H4 (cell line): ENCODE measurements at regions not wholly inside any gene's neighbourhood (a gene's known extent, or its start where the extent isn't known, plus 50 kb on each side); places are given as distances from the start of the nearest gene placed in this dataset.

Experiments
- DNase-seq: peaks from one replicate; pipeline ENCODE4 v3.0.0-alpha.2; 2015; ENCODE audit warnings: low spot score

DNA sequence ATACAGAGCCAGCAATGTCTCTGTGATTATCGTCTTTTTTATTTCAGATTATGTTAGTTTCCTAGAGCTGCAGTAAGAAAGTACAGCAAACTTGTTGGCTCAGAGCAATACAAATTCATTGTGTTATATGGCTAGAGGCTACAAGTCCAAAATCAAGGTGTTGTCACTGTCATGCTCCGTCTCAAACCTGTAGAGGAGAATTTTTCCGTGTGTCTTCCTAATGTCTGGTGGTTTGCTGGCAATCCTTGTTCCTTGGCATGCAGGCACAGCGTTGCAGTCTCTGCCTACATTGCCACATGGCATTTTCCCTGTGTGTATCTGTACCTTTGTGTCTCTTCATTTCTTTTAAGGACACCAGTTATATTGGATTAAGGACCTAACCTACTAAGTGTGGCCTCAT, 244.4 kb downstream of the LRRIQ3 start:
- no peak for DNase-seq

DNA sequence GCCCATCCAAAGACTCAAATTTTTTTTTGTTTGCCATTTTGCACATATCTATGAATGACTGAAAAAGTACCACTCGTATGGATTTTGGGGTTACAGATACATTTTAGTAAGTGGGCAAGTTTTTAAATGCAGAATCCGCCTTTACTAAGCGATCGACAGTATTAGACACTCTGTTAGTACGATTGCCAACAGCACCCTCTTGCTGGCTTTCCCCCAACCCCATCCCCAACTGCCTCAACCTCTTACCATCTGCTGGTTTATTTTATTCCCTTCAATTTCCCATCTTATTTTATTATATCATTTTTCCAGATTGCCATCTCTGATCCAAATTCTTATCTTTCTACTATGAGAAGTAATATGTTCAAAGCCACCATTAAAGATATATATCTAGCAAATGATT, 244.8 kb downstream of the LRRIQ3 start:
- no peak for DNase-seq

DNA sequence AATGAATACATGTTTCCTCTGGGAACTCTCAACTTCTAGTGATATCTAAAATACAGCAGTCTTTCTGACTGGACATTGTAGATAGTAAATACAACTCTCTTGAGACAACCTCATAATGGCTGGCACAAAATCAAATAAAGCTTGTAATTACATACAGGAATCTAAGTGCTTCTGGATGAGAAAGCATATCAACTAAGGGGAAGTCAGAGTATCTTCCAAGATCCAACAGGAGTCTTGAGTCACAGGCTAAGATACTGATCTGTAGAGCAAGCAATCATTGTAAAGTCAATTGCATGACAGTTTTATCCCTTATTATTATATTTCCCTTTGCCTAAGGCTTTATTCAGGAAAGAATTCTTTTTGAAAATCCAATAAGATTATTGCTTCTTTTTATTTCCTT, 249.9 kb downstream of the LRRIQ3 start:
- DNase-seq = no peak

DNA sequence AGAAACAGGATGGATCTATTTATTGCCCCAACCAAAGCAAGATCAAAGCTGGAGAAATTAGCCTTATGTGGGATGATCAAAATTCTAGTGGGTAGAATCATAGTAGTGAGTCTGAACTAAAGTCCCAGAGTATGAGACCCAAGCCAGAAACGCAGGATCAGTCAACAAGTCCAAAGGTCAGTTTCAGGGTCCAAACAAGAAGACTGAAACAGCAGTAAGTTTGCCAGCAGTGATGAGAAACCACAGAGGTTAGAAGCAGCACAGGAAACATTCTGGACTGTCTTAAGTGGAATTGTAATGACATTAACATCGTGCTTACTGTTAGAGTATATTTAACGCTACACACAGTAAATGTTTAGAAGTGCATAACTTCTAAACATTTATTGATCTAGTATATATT, 251.0 kb downstream of the LRRIQ3 start:
- no peak for DNase-seq

DNA sequence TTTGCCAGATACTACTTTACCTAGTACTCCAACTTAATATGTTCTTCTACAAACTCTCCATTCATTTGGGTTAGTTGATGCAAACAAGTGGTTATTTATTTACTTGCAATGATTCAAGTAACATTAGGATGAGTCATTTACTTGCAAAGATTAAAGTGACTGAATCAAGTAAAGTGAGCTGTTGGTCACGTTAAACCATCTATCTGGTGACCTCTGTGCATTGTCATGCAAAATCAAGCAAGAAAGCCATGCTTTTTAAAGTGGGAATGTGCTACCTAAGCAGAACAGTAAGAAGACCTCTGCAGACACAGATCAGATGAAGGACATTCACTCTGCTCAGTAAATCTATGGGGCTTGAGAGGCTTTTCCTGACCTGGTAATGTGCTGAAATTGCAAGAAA, 254.7 kb downstream of the LRRIQ3 start:
- peak; percentile 20 for DNase-seq

DNA sequence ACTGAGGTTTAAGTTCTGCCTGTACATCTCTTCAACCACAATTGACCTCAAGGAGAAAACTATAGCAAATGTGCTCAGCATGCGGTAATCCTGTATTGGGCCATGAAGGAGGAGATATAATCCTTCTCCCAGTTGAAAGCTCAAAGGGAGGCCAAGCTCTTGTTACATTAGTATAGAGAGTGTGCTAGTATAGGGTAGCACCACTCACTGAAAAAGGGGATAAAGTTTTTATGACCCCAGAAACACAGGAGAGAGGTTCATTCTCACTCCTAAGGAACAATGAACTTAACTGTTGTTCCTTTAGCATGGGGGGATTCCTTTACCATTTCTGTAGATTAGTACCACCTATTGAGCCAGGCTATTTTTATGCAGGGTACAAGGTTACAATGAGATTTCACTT, 267.7 kb downstream of the LRRIQ3 start:
- DNase-seq = no peak

DNA sequence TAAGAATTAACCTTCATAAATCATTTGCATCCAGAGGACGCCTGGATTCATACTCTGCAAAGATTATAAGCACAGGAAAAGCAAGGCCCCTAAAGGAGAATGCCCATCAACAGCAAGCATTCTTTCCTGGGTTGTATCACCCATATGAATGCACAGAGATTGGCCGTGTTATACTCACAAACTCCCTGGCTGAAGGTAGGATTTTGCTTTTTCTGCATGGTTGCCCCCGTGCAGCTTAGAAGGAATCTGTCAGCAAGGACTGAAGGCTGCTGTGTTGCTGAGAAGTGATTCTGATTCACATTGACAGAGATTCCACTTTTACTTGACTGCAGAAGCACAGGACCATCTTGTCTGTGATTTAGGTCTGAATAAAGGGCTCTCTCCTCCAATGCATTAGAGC, 283.0 kb downstream of the LRRIQ3 start:
- no peak for DNase-seq

DNA sequence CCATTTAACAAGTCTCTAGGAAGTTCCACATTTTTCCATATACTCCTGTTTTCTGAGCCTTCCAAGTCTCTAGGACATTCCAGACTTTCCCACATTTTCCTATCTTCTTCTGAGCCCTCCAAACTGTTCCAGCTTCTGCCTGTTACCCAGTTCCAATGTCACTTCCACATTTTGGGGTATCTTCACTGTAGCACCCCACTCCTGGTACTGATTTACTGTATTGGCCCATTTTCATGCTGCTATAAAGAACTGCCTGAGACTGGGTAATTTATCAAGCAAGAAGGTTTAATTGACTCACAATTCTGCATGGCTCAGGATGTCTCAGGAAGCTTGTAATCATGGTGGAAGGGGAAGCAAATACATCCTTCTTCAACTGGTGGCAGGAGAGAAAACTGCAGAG, 285.0 kb downstream of the LRRIQ3 start:
- DNase-seq = no peak

DNA sequence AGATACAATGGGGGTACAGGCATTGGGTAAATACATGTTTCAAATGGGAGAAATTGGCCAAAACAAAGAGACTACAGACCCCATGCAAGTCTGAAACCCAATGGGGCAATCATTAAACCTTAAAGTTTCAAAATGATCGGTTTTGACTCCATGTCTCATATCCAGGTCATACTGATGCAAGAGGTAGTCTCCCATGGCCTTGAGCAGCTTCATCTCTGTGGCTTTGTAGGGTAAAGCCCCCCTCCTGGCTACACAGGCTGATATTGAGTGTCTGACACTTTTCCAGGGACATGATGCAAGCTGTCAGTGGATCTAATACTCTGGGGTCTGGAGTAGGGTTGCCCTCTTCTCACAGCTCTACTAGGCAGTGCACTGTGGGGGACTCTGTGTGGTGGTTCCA, 286.1 kb downstream of the LRRIQ3 start:
- DNase-seq = no peak

DNA sequence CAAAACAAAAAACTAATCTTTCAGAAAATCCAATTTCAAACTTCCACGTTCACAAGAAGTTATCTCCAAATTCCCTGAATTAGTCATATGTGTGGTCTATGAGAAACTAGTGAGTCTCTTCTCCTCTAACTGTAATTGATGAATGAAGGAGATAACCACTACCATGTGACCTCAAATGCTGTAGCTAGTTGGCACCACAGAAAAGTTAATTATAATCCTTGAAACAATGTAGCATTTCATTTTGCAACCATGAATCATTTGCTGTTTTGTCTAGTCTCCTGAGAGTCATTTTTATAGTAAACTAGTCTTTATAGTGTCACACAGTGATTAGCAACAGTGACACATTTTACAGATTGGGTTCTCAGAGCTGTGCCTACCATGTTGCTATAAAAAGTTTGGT, 287.5 kb downstream of the LRRIQ3 start:
- DNase-seq = no peak

DNA sequence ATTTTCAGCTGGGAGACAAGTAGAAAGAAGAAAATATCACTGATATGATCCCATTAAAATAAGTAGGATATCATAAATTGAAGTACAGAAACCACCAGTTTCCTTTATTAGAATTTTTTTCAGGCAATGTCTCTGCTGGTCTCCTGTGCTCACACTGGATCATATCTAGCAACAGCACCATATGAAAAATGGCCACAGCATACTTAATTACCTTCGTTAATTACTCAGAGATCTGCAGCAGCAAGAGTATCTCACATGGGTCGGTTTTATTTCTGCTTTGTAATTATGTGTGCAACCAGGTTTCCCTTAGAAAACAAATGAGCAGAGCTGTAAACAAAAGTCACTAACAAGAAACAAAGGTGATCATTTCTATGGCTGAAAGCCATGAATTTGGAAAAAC, 287.9 kb downstream of the LRRIQ3 start:
- DNase-seq = no peak

DNA sequence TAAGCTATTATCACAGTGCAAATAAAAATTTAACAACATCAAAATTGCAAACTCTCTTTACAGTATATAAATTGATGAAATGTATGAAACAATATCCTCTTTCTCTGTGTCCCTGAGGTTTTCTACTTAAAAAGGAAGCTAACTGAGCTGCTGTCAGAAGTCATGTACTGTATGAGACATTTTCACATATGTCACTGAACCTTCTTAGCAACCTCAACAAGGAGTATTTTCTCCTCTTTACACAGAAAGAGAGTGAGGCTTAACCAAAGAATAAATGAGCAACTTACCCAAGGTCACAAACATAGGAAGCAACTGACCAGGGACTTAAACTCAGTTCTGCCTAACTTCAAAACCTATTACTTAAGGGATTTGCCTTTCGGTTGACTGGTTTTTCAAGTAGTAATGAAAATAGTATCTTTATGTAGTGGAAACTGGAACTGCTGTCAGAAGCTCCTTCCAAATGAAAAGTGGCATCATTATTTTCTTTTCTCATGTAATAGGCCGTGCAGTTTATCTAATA, 288.9 kb downstream of the LRRIQ3 start:
- DNase-seq = no peak

DNA sequence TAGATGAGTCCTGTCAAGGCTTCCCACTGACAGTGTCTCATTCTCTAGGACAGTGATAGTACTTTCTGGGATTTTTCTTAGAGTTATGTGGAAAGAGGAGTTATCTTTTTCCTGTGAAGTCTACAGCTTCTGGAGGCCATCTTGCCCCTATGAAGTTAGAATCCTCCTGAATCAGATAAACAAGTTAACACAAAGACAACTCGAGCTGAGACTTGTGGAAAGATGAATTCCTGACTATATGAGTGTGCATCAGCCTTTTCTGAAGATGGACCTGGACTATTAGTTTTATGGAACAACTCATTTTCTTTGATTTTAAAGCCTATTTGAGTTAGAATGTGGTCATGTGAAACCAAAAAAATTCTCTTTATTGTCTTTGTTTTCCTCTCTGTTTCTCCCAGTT, 290.9 kb downstream of the LRRIQ3 start:
- no peak for DNase-seq

DNA sequence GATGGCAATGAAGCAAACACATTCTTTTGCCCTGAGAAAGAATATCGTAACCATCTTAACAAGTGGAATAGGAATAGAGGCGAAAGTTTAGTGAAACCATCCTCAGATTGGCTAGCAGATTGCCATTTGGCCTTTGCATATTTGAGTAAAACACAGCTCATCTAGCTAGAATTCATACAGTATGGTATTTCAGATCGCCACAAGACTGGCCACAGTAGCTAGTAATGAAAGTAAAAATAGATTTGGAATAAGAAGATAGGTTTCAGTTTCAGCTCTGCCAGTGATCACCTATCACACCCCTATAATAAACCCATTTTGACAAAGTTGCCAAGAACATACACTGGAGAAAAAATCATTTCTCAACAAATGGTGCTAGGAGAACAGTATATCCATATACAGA, 294.9 kb downstream of the LRRIQ3 start:
- no peak for DNase-seq

DNA sequence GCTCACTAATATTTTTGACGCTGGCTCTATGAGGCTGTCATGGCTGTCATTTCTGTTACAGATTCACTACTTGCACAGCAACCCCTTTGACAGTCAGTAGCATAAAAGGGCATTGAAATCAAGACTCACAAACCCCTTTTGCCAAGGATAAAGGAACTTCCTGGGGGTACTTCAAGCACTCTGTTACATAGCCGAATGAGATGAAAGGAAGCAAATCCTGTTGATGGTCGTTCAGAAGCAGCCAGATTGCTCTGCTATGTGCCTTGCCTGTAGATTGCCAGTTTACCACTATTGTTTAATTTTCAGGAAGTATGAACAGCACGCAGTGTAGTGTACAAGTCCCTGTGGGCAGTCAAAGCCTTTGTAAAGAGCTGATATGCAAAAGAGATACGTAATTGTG, 296.2 kb downstream of the LRRIQ3 start:
- DNase-seq = no peak

DNA sequence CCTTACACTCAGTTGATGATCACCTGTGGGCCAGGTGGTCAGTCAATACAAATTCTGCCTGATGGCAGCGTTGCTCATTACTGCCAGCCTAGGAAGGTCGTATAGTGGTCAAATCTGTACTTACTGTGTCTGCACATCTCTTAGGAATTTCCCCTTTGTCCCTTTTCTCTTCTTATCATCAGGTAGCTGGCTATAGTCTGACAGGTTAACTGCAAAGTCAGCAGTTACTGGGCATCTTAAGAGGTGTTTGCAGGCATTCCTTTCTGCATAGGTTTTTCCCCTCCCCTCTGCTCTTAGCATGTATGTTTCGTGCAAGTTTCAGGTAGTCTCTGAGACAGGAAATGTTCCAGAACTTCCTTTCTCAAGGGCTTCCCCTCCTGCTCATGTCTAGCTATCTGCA, 298.7 kb downstream of the LRRIQ3 start:
- no peak for DNase-seq

DNA sequence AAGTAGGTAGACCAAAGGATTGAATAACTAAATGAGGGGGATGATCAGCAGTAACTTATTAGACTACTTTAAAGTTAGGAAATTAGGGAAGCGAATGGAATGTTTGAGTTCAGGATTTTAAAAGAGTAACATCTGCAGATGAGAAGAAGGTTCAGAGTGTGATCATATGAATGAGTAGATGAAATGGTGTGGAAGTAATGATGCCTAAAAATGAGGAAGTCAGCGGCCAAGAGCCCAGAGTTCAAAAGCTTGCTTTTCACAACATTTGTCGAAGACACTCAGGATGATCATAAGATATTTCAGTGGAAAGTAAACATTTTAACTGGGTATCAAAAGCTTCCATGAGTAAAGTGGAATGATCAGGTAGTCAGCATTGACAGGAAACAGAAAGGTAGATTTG, 299.4 kb downstream of the LRRIQ3 start:
- no peak for DNase-seq

DNA sequence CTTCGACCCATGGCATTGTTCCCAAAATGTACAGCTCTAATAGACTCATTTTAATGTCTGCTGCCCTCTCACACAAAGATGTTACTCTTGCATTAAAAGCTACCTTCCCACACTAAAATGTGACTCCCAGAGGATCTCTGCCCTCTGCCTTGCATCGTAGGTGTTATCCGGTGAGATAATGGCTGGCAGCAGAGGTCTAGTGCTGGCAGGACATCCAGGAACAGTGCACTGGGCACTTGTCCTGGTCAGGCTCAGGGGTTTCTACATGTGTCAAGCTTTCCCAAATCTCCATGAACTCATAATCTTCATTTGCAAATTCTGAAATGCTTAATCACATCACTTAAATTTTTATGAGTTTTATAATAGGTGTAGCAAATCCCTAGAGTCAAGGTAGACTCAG, 310.6 kb downstream of the LRRIQ3 start:
- DNase-seq = no peak

DNA sequence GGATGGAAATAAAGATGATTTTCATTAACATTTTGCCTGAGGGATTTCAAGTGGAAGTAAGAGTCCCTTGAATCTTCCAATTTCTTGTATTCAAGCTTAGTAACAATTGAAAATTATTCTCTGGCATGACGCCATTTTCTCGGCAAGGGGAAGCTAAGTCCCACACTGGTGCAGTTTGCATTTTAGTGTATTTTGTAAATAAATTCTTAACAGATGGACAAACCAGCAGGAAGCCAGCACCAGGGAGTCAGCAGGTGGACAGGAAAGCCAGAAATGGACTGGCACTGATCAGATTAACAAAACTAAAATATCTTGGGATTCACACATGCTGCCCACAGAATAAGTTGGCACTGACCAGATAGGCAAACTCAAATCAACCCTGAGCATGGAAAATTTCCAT, 311.3 kb downstream of the LRRIQ3 start:
- DNase-seq = no peak

DNA sequence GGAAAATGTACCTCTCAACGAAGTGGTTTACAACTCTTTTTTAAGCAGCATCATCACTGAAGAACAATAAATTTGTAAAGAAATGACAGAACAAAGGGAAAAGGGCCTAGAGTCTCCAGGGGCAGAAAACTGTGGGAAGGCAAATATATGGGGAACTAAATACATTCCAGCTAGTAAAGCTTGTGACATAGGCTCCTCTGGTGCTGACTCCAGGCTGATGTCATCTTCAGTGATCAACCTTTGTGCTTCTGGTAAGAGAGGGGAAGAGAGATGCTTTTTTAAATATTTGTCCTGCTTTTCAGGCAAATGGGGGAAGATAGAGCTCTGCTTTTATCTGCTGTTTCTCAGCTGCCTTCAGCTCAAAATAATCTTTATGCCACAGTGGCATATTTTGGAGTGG, 323.2 kb downstream of the LRRIQ3 start:
- DNase-seq = no peak

DNA sequence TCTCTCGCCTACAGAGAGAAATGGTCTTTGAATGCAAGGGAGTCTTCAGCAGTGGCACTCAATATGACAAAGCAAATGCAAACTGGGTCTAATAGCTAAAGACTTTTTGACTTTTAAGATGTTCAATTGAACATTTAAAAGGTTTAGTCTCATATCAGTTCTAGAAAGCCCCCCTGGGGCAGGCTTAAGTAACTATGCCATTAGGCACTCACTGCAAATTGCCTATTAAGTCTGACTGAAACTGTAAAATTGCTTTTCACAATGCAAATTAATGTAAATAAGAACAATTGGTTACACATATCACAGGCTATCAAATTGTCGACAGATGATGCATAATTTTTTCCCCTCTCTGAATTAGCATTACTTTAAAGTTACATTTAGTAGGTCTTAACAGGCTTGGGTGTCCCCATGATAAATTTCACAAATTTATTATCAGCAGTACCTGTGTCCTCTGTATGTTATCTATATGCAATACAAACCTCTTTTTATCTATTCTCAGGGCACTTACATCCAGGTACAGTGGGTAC, 329.1 kb downstream of the LRRIQ3 start:
- DNase-seq = no peak

DNA sequence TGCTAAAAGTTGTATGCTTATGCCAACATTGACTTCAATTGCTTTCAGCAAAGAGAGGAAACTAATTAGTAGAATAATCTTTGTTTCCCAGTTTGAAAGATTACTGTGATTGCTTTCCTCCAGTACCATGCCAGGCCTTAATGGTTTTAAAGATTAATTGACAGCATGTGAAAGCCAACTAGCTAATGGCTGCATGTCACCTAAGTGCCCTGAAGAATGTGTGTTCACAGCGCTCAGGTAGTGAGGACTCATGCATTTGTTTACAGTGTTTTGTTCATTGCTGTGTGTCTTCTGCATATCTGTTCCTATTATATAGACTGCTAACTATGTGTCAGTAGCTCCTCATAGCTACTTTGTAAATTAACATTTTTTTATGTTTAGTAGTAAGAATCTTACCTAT, 335.6 kb downstream of the LRRIQ3 start:
- no peak for DNase-seq

DNA sequence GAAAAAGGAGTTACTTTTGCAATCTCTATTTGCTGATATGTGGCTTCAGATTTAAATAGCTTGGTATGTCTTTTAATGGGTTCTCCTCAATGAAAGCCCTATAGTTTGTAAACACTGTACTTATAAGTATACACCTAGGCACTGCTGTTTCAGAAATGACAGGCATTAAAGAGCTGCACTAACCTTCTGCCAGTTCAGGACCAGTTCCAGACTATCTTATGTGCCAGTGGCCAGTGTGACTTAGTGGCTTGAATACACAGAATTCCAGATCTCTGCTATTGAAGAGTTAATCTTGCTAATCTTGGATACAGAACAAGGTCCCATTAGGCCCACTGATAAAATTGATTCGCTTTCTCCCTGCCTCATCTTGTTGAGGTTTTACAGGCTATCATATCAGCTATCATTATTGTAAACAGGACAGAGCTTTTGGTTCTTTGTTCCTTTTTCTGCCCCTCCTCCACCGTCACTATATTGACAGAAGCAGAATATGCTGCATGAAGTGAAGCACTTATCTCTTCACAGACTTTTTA, 337.5 kb downstream of the LRRIQ3 start:
- no peak for DNase-seq

DNA sequence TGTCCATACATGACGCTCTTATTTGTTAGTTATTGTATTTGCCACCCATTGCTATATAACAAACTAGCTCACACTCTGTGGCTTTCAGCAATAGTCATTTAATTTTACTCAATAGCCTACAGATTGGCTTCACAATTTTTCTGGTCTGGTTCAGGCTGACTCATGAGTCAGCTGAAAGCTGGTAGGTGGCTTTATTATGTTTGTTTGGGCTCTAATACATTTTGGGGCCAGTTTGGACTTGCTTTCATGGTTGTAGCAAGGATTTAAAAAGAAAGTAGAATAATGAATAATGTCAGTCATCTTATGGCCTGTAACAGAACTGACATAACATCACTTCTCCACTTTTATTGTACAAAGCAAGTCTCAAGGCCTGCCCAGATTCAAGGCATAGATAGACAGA, 338.7 kb downstream of the LRRIQ3 start:
- DNase-seq = no peak
